Germinal center (tissue), 1 donor: ENCODE measurements at regions not wholly inside any gene's neighbourhood (a gene's known extent, or its start where the extent isn't known, plus 50 kb on each side); places are given as distances from the start of the nearest gene placed in this dataset.

Source experiments
- DNase-seq: peaks from one replicate; pipeline ENCODE4 v3.0.0; 2012; ENCODE audit warnings: mixed read lengths, low spot score

DNA sequence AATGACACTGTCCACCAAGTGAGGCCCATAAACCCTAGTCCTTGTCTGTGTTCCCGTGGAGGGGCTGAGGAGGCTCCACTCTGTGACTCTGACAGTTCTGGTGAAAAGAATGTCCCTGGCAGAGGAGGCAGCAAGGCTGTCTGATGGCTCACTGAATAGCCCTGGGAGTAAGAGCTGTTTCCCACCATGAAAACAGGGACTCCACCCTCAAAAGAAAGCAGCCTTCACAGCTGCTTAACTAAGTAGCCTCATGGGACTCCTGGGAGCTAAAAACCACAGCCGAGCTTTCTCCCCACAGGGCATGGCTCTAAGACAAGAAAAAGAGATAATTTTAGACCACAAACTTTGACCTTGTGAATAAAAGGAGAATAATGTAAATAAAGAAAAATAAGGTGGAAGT lies 135.1 kb upstream of the FRY start:
- no peak for DNase-seq

DNA sequence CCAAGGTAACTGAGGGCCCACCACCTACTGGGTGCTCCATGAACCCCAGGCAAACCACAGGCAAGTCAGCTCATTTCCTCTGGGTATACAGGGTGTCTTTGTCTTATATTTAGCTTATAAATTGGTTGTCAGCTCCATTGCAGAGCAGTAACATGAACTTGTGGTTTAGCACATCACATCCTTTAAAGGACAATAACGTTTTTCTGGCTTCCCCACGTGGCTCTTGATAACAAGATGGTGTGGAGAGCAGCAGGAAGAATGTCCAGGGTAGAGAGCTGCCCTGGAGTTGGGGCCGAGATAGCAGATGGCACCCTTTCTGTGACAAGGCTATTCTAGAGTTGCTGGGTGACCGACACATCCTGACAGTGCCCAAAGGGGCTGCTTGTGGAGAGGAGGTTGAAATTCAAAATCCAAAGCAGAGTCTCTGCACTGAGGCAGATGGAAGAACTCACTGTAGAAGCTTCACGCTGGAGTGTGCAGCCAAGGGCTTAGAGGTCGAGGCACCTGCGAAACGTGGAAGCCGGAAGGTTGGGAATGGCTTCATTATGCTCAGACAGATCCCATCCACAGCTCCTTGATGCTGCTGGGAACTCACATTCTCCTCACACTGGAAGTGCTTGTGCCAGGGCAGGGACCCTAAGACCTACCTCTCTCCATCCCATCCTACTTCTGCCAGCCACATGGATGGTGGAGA lies 133.0 kb upstream of the FRY start:
- DNase-seq = no peak

DNA sequence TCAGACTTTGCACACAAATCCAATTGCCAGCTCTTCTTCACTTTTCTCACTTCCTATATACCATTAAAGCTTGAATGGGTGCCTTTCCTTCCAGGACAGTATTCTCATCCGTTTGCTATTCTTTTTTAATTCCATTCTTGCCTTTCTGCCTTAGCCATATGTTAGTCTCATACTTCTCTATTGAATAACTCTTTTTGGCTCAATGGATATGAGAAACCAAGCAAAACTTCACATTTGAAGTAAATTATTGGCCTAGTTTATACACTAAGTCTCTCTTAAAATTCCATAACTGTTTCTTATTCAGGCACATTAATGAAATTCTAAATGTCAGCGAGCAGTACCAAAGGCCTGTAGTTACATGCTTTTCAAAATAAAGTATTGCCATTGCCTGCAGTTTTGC lies 129.6 kb upstream of the FRY start:
- DNase-seq = no peak

DNA sequence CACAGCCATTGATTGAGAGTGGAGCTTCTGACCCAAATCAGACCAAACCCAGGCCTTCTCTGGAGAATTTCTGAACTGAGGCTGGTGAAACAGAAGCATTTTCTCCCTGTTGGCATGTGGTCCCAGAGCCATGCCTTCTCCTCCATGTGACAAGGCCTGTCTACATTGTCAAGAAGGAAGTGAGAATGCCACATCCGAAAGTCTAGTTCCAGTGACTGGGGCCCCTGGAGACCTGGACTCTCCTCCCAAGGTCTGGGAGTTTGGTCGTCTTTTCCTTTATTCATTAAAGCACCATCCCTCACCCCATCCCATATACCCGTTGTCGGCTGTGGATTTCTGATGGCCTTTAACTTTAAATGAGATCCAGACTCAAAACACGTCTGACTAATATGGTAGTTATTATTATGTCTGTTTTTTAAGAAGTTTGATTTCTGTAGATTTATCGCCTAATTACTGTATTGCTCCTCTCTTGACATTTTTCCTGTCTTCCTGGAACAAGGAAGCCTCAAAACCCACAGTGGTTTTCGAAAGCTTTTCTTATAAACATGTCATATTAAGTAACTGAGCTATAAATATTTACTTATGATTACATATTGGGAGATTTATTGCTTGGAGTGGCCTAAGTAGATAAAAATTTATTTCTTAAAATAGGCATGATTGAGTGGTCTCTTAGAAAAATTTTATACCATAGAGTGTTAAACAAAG lies 128.3 kb upstream of the FRY start:
- no peak for DNase-seq

DNA sequence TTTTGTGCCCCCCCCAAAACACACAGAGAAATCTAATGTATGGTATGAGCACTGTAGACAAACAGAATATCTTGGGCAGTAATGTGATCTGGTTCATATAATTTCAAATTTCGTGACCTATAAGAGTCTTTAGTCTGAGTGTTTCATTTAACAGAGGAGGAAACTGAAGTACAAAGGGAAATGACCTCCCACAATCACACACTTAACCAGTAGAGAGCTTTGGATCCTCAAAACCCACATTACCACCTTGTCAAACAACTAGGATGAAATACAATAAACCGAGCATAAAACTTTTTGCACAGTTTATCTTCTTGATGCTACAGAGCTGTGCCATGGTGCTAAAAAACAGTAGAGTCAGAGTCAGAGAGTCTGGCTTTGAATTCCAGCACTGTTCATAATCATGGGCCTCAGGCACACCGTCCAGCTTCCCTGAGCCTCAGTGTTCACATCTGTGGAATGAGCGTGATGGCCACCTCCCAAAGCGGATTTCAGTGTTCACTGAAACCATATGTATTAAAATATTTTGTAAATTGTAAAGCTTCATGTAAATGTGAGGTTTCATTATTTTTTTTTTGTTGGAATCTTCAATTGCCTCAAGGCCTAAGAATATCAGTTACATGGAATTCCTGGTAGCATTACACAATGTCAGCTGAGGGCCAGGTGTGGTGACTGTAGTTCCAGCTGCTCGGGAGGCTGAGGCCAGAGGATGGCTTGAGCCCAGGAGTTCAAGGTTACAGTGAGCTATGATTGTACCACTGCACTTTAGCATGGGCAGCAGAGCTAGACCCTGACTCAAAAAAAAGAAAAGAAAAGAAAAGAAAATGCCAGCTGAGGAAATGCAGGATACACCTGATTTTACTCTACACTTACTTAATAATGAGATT lies 126.4 kb upstream of the FRY start:
- DNase-seq = no peak

DNA sequence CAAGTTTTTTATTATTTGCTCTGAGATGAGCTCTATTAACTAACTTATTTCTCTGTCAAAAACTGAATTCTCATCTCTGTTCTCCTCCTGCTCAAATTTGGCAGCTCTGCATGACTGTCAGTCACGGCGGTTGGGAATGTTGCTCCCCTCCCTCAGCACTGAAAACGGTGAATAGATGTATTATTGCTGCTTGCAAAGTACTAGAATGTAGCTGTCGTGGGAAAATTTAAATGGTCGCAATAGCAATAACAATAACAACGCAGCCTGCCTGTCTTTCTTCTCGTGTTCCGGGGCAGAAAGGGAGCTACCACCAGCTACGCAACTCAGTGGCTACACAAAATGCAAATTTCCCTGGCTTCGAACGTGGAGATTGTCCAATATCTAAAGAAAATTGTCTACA lies 125.6 kb upstream of the FRY start:
- DNase-seq = no peak

DNA sequence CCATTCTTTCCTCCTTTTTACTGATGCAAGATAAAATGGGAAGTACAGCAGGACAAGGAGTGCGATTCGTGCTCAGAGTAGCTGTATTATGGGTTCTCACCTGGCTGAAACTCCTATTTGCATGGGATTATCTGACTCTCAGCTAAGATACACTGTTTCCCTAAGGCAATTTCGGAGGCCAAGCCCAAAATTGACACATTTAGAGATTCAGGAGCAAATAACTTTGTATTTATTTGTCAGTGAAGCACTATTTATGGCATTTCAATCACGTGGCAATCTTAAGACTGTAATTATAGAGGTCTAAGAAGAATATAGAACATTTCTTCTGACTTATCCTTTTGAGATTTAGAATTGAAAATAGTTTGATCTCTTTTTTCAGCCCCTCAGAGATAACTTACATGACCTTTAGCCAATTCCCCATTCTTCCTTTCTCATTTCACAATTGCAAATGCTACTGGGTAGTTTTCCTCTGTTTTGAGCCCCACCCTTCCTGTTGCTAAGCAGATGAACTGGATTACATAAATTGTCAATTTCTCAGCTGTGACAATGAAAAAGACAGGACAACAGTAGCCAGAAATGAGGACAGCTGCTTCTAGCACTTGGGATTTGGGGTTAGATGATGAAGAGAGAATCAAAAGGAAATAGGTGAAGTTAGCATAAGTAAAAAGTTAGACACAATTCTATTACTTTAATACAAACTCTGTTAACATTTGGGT lies 122.7 kb upstream of the FRY start:
- DNase-seq = no peak

DNA sequence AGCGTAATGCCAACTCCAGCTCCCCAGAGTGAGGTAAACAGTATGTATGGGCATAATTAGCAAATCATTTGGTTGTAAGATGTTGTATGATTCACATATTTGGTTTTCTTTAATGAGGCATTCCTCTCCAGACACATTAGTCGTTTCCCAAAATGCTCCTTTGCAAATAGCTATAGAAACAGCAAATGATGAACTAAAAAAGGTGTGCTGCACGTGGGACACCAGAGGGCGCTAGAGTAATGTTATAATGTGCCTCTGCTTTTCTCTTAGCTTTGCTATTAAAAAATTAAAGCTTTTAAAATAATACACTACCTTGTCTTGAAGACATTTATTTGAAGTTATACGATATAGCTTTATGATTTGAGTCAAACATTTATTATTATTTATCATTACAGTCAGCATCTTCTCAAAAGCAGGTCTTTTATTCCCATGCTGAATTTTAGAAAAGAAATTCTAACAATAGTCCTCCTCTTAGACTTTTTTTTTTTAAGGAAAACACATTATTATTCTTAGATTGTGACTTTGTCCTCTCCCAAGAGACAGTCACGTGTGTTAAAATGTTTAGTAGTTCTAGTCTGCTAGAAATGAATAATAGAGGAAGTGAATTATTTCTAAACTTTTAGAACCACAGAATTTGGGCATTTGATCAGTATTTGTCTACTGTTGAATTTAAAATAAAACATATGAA lies 121.6 kb upstream of the FRY start:
- peak; percentile 30 for DNase-seq

DNA sequence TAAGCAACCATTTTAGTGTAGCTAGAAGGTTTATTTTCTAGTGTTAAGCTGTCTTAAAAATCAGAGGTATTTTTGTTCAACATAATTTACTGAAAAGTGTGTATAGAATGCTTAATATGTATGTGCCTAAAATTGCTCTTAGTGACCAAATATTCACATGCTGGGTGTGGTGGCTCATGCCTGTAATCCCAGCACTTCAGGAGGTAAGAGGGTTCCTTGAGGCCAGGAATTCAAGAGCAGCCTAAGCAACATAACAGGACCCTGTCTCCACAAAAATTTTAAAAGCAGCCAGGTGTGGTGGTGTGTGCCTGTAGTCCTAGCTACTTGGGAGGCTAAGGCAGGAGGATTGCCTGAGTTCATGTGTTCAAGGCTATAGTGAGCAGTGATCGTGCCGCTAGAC lies 120.9 kb upstream of the FRY start:
- DNase-seq = no peak

DNA sequence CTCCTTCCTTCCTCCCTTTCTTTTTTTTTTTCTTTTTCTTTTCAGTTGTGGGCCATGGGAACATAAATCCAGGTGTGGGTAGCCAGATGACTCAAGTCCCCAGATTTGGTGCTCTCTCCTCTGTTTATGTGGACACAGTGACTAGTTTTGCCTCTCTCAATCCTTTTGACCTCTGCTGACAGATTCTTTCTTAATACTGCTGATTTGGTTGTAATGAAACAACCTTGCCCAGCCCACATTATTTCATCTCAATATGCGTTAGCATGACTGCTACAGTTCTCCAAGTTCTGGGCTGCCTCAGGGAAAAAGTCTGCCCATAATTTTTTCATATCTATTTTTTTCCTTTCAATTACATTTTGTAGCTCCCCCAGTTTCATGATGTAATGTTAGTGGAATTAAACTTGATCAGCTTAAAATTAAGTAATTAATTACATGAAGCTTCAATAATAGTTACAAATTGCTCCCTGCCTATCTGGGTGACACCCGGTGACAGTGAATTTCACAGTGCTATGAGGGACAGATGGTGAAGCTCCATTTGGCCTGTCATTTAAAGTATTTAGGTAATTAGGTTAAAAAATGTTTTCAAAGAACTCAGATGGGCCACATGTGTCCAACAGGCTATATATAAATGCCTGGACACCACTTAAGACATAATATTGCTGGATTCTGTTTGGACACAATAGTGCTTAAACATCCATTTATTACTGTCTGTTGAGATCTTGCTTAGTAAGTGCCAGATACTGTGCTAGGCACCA lies 118.8 kb upstream of the FRY start:
- no peak for DNase-seq

DNA sequence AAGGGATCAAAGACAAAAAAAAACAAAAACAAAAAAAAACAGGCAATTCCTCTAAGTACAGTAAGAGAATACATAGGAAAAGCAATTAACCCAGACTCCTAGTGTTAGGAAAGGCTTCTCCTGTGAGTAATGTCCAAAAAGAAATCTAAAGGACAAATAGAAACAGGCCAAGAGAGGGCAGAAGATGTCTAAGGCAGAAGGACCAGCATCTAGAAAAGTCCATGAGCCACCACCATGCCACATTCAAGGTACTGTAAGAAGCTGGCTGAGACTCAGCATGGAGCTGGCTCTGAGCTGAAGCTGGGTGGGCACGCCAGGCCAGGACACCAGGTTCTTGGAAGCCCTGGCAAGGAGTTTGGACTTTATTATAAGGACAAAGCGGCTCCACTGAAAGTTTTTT lies 118.1 kb upstream of the FRY start:
- DNase-seq = no peak

DNA sequence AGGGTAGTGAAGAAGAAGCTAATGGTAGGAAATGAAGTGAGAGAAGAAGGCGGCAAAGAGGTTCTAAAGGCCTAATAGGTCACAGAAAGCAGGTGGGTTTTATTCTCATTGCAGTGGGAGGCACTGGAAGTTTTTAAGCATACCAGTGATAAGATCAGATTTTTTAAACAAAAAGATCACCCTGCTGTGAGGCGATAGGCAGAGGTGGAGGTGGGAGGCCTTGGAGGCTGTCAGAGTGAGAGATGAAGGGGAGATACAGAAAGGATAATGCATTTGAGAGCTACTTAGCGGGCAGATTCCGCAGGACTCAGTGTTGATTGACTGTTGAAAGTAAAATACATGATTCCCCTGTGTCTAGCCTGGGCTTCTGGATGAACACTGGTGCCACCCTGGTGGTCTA lies 116.7 kb upstream of the FRY start:
- DNase-seq = no peak

DNA sequence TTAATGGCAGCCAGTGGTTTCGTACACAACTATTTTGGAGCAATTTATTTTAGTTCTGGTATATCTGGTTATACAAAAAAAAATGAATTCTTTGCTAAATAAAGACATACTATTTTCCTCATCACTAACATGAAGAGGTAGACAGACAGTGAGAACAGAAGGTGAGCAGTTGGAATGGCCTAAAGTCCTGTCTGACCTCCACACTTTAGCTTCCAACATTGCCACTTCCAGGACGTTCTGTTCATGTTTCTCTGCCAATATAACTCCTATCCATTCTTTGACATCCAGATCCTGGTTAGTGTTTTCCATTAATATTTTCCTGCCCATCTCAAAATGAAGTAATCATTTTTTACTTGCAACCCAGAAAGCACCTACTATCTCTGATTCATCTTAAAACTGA lies 112.9 kb upstream of the FRY start:
- DNase-seq = no peak

DNA sequence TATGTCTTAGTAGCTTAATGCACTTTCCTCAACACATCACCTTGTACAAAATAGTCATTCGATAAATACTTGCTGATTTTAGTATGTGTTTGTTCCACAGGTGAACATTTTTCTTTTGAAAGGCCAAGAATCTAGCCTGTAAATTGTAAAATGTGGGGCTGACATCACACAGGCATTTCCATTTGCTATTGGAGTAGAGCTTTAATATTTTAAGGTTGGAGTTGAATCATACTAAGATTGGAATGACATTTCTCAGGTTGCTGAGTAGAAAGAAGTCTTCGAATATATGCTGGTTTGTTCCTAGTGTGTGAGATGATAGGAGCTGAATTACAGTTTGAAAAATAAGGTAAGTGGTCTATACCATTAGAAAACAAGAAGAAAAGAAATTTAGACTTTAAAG lies 112.3 kb upstream of the FRY start:
- DNase-seq = no peak

DNA sequence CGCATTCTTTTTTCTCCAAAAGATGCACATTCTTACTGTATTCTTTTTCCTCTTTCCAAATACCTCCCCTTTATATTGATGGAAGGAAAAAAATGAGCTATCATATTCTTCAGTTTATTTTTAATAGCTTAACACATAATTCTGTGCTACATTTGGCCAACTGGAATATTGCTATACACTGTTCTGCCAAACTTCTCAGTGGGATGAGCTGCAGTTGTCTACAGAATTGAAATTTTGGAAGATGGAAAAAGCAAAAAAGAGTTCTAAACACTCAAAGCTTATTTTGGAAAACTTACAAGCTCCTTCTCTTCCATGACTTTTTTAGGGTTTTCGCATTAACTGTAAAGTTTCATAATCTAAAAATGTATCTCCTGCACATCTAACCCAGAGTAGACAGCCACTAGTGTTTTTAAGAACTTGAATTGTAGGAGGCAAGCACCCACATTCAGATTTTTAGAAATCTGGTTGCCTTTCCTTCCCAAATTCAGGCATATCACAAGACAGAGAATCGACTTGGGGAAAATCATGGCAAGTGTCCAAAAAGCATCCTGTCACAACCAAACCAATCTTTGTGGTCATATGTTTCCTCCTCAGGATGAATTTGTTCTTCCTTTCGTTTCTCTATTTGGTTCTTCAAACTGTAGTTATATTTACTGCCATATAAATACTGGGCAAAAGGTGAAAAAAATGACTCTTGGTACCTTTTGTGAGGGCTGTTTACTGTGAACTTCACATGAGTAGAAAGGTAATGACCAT lies 111.4 kb upstream of the FRY start:
- DNase-seq = no peak

DNA sequence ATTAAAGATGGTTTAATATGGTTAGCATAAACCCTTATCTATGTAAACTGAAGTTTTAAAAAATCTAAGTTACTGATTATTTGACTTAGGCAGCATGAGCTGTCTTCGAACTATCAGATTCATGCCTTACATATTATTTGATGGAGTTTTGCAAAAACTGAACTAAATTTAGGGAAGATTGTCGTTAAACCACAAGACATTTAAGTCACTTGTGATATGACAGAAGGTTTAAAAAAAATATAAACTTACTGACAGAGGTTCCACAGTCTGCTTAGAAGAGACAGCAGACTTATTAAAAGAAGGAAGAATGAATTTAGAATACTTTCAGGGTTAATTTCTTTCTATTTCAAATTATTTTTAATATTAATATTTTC lies 110.9 kb upstream of the FRY start:
- DNase-seq = no peak

DNA sequence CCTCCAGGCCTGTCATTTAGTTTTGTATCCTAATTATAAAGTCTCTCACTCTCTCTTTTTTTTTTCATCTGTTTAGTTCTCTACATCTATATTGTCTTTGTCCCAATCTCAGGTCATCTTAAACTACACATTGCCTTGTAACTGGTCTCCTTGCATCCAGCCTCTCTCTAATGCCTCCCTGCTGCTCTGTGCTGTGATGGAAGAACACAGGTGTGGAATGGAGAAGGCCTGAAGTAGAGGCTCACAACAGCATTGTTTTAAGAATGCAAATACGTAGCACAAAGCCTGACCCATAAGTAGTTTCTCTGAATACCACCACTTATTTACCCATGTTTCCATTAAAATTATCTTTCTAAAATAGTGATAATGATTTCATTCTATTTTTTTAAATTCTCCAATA lies 108.8 kb upstream of the FRY start:
- no peak for DNase-seq

DNA sequence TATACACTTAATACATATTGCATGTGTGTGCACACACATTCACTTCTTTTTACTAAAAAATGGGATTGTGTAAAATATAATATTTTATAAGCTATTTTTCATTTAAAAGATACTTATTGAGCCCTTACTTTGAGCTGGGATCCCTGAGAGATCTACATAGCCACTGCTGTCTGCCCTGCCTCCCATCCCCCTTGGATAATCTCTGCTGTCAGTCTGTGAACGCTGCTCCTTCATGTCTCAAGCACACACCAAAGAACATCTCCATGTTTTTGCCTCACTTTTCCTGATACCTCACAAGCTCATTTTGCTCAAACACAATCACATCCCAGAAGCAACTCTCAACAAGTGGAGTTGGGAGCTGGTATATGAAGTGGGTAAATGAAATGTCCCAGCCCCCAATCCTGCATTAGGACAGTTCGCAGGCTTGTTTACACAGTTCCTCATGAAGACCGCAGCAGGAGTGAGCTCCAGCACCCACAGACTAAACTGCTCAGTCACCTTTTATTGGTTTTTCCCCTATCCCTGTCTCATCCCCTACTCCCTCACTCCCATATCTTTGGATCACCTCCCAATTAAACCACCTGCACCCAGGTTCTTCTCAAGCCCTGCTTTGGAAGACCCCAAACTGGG lies 108.3 kb upstream of the FRY start:
- no peak for DNase-seq

DNA sequence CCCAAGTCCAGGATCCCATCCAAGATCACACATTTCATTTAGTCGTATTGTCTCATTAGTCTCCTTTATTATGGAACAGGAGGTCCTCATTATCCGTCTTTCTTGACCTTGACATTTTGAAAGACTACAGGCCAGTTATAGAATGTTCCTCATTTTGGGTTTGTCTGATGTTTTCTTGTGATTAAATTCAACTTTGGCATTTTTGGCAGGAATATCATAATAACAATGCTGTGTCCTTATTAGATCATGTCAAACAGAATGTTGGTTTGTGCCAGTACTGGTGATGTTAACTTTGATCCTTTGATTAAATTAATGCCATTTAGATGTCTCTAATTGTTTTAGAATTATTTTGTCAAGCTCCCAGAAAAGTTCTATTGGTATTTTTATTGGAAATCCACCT lies 106.5 kb upstream of the FRY start:
- DNase-seq = no peak

DNA sequence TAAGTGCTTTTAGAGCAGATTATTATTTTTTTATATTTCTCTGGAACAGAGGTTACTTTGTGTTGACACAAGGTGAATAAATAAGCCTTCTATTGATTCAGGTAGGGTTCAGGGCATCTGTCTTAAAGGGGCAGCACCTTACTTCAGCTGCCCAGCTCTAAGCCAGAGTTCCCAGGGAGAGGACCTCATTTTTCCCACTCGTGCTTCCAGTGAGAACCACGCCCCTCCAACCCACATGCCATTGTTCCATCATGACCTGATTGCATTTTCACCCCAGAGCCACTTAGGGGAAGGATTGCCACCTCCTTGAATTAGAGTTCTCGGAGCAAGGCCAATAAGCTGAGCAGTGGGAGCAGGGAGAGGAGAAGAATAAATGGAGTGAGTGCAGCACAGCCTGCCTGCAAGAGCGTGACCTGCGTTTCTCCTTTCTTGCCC lies 104.3 kb upstream of the FRY start:
- no peak for DNase-seq
